ENCODE measurements at regions not wholly inside any gene's neighbourhood (a gene's known extent, or its start where the extent isn't known, plus 50 kb on each side); places are given as distances from the start of the nearest gene placed in this dataset.

GRCh38 chr4:20443015-20443805, 191.5 kb downstream of the SLIT2 start:
- FAIRE-seq (no peak), DNase-seq (ENCODE audit: insufficient read length, low spot score) (no peak)

- DNase-seq (ENCODE audit: insufficient read length, low spot score) (no peak), FAIRE-seq (no peak)
Observed at GRCh38 chr4:20444599-20445337, 193.1 kb downstream of the SLIT2 start.

- DNase-seq (ENCODE audit: insufficient read length, low spot score) (no peak), FAIRE-seq (no peak)
Observed at GRCh38 chr4:20445933-20446723, 194.4 kb downstream of the SLIT2 start.

- no peak for FAIRE-seq
- no peak for DNase-seq (ENCODE audit: insufficient read length, low spot score)
Observed at GRCh38 chr4:20447103-20447502, 195.4 kb downstream of the SLIT2 start.

GRCh38 chr4:20451986-20452385, 200.3 kb downstream of the SLIT2 start:
- DNase-seq (ENCODE audit: insufficient read length, low spot score), result no peak
- no peak for FAIRE-seq

- FAIRE-seq, result no peak
- DNase-seq (ENCODE audit: insufficient read length, low spot score), result no peak
Observed at GRCh38 chr4:20454515-20454914, 202.8 kb downstream of the SLIT2 start.

GRCh38 chr4:20456407-20456806, 204.7 kb downstream of the SLIT2 start:
- DNase-seq (ENCODE audit: insufficient read length, low spot score), result no peak
- FAIRE-seq, result no peak

GRCh38 chr4:20462426-20463175, 210.9 kb downstream of the SLIT2 start:
- no peak for FAIRE-seq
- DNase-seq (ENCODE audit: insufficient read length, low spot score), result no peak

GRCh38 chr4:20463176-20463430, 211.4 kb downstream of the SLIT2 start:
- FAIRE-seq, result no peak
- DNase-seq (ENCODE audit: insufficient read length, low spot score), result no peak

- FAIRE-seq (peak; percentile 65), DNase-seq (ENCODE audit: insufficient read length, low spot score) (peak; percentile 19)
Observed at GRCh38 chr4:20464381-20464780, 212.7 kb downstream of the SLIT2 start.

- FAIRE-seq, result no peak
- no peak for DNase-seq (ENCODE audit: insufficient read length, low spot score)
Observed at GRCh38 chr4:20474119-20474518, 222.4 kb downstream of the SLIT2 start.

- no peak for DNase-seq (ENCODE audit: insufficient read length, low spot score)
- no peak for FAIRE-seq
Observed at GRCh38 chr4:20478412-20478811, 221.8 kb upstream of the PACRGL start.

GRCh38 chr4:20480165-20480947, 219.9 kb upstream of the PACRGL start:
- DNase-seq (ENCODE audit: insufficient read length, low spot score) (no peak), FAIRE-seq (no peak)

- DNase-seq (ENCODE audit: insufficient read length, low spot score) (no peak), FAIRE-seq (no peak)
Observed at GRCh38 chr4:20483416-20483815, 216.8 kb upstream of the PACRGL start.

GRCh38 chr4:20486433-20486832, 213.8 kb upstream of the PACRGL start:
- DNase-seq (ENCODE audit: insufficient read length, low spot score), result no peak
- no peak for FAIRE-seq

- FAIRE-seq (no peak), DNase-seq (ENCODE audit: insufficient read length, low spot score) (no peak)
Observed at GRCh38 chr4:20487446-20487845, 212.8 kb upstream of the PACRGL start.

GRCh38 chr4:20487852-20488251, 212.4 kb upstream of the PACRGL start:
- no peak for FAIRE-seq
- no peak for DNase-seq (ENCODE audit: insufficient read length, low spot score)

GRCh38 chr4:20490734-20491133, 209.5 kb upstream of the PACRGL start:
- no peak for DNase-seq (ENCODE audit: insufficient read length, low spot score)
- no peak for FAIRE-seq

GRCh38 chr4:20493761-20494353, 206.4 kb upstream of the PACRGL start:
- FAIRE-seq, result no peak
- no peak for DNase-seq (ENCODE audit: insufficient read length, low spot score)

GRCh38 chr4:20496068-20496467, 204.2 kb upstream of the PACRGL start:
- DNase-seq (ENCODE audit: insufficient read length, low spot score) (no peak), FAIRE-seq (no peak)

All from HTR-8/SVneo (cell line).